Subcutaneous abdominal adipose tissue (tissue), 5 donors: ENCODE measurements at regions not wholly inside any gene's neighbourhood (a gene's known extent, or its start where the extent isn't known, plus 50 kb on each side); places are given as distances from the start of the nearest gene placed in this dataset.

Experiments
- H3K27ac ChIP-seq: one replicate; pipeline ENCODE4 v1.7.0; 2013; ENCODE audit warnings: low read depth, mild to moderate bottlenecking, inconsistent platforms, low read length, moderate library complexity
- H3K27me3 ChIP-seq, 5 donors: one replicate each; pipeline ENCODE4 v1.7.0; 2013; ENCODE audit warnings: low read length in 5 of 5, inconsistent platforms in 1 of 5; ENCODE audit not compliant: control insufficient read depth in 5 of 5, insufficient read depth in 4 of 5
- H3K36me3 ChIP-seq, 5 donors: one replicate each; pipeline ENCODE4 v1.7.0; 2013; ENCODE audit warnings: low read length in 5 of 5; ENCODE audit not compliant: control insufficient read depth in 5 of 5, insufficient read depth in 5 of 5
- H3K4me1 ChIP-seq, 5 donors: one replicate each; pipeline ENCODE4 v1.7.0; 2013; ENCODE audit warnings: low read length in 5 of 5, mild to moderate bottlenecking in 3 of 5, moderate library complexity in 1 of 5; ENCODE audit not compliant: control insufficient read depth in 5 of 5, insufficient read depth in 5 of 5
- H3K4me3 ChIP-seq, 5 donors: one replicate each; pipeline ENCODE4 v1.7.0; 2013; ENCODE audit warnings: low read length in 5 of 5, low read depth in 1 of 5
- H3K9ac ChIP-seq, 5 donors: one replicate each; pipeline ENCODE4 v1.7.0; 2013; ENCODE audit warnings: low read length in 5 of 5, mild to moderate bottlenecking in 4 of 5, moderate library complexity in 3 of 5
- H3K9me3 ChIP-seq, 5 donors: one replicate each; pipeline ENCODE4 v1.7.0; 2013; ENCODE audit warnings: low read length in 5 of 5; ENCODE audit not compliant: control insufficient read depth in 5 of 5
- donor health status: healthy.
- donor health status: healthy.
- donor health status: healthy.
- donor health status: healthy.
- donor health status: healthy.

DNA sequence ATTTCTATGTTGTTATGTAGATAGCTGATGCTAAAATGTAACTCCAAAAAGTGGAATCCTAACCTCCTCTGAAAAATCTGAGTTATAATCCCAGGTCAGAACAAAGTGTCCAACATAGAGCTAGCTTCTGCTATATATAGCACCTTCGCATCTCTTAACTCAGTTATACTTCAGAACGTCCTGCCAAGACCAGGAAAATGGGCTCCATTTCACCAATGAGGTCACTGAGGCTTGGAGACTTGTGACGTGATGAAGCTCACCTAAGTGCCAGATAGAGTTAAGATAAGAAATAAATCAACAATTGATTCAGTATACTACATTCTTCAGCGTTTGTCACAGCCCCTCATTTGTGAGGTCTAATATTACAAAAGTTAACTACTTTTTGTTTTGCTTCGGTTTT, 88.8 kb downstream of the KCTD12 start:
- Histone ChIP-seq H3K36me3 (no peaks in the 10 kb centered on the region), H3K4me1 (peaks cover 0 to 8% (median 3%) of the 10 kb centered on the region in 5 donors), H3K9ac (no peak overlapping the region), H3K4me3 (no peak overlapping the region), H3K9me3 (no peaks in the 10 kb centered on the region), H3K27me3 (no peaks in the 10 kb centered on the region), H3K27ac (no peak overlapping the region)

DNA sequence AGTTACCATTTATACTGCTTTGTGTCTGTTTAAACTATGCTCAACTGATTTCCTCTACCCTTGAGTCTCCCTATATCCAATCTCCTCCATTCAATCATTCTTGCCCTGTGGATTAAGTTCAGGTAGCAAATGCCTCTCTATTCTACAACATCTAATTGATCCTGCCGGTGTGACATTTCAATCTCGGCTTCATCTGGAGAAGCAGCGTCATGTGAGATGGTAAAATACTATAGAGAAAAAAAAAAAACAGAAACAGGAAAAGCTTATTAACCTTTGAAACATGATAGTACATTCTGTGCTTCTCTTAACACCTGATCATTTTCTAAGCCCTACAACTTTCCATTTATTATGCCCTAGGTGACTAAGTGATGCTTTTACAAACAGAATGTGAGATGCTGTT, 89.4 kb downstream of the KCTD12 start:
- H3K4me1 ChIP-seq: peaks cover 0 to 8% (median 3%) of the 10 kb centered on the region in 5 donors
- no peaks in the 10 kb centered on the region for H3K9me3 ChIP-seq
- no peaks in the 10 kb centered on the region for H3K27me3 ChIP-seq
- H3K4me3 ChIP-seq: no peak overlapping the region
- H3K27ac ChIP-seq: no peak overlapping the region
- no peak overlapping the region for H3K9ac ChIP-seq
- H3K36me3 ChIP-seq: no peaks in the 10 kb centered on the region

- Histone ChIP-seq H3K4me1 (peaks cover 0 to 13% (median 3%) of the 10 kb centered on the region in 5 donors), H3K27me3 (no peaks in the 10 kb centered on the region), H3K9ac (no peak overlapping the region), H3K4me3 (no peak overlapping the region), H3K36me3 (no peaks in the 10 kb centered on the region), H3K9me3 (no peaks in the 10 kb centered on the region), H3K27ac (no peak overlapping the region)
Measured at GRCh38 chr13:76795701-76796695, 90.2 kb downstream of the KCTD12 start.

DNA sequence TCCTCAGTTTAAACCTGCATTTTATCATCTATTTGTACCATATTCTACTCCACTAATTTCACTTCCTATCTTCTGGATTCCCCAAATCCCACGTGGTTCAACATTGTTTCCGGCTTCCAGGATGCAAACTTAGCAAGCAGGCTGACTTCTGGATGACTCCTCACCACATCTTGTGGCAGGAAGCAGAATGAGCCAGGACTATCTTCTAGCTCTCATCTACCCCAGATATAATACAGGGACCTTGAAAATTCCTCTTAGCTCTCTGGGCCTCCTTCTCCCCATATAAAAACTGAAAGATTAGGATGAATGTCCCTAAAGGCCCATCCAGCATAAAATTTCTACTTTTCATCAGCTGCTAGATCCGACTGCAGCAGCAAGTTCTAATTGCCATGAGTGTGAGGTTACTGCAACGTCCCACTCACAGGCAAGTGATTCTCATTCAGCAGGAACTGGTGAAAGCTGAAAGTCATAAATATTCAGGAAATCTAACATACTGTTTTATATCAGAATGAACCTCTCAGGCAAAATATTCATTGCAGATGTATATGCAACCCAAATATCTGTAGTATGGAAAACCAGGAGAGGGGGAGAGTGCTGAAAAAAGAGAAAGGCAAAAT, 93.4 kb downstream of the KCTD12 start:
- Histone ChIP-seq H3K9ac (no peak overlapping the region), H3K36me3 (no peaks in the 10 kb centered on the region), H3K27ac (peak overlapping the region; percentile 47), H3K9me3 (no peaks in the 10 kb centered on the region), H3K27me3 (no peaks in the 10 kb centered on the region), H3K4me3 (no peak overlapping the region), H3K4me1 (peaks cover 0 to 18% (median 4%) of the 10 kb centered on the region in 5 donors)

GRCh38 chr13:76790980-76791819, 95.0 kb downstream of the KCTD12 start:
- Histone ChIP-seq H3K9ac (no peak overlapping the region), H3K4me1 (peaks cover 0 to 18% (median 4%) of the 10 kb centered on the region in 5 donors), H3K36me3 (no peaks in the 10 kb centered on the region), H3K27me3 (no peaks in the 10 kb centered on the region), H3K27ac (no peak overlapping the region), H3K9me3 (no peaks in the 10 kb centered on the region), H3K4me3 (no peak overlapping the region)

DNA sequence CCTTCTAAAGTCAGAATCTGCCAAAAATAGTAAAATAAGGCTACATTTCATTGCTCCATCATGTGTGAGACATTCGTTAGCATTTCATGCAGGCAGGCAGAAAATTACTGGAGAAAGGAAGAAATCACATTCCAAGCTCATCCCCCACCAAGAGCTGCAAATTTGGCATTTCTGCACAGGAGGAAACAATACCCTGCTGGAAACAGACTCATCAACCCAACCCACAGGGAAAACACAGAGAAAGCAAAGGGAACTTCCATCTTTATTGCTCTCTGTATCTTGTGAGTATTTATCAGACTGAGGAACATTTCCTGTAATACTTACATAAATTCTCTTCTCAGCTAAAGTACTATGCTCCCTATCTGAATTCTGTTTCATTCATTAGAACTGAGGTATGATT, 95.7 kb downstream of the KCTD12 start:
- no peak overlapping the region for H3K27ac ChIP-seq
- no peaks in the 10 kb centered on the region for H3K27me3 ChIP-seq
- no peak overlapping the region for H3K9ac ChIP-seq
- H3K4me3 ChIP-seq: no peak overlapping the region
- H3K4me1 ChIP-seq: peaks cover 0 to 18% (median 4%) of the 10 kb centered on the region in 5 donors
- no peaks in the 10 kb centered on the region for H3K36me3 ChIP-seq
- no peaks in the 10 kb centered on the region for H3K9me3 ChIP-seq

DNA sequence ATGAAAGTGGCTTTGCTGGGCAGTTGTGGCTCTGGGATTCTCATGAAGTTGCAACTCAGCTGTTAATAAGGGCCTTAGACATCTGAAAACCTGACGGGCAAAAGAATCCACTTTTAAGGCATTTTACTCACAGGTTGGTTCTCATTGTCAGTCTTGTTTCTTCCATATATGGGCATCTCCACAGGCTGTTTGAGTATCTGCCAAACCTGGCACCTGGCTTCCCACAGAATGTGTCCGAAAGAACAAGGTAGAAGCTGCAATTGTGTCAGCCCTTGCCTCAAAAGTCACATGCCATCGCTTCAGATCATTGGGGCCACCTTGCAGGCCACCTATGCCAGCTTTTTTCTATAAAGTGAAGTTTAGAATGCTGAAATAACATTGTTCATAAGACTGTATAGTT, 102.4 kb downstream of the KCTD12 start:
- H3K27me3 ChIP-seq: no peaks in the 10 kb centered on the region
- no peak overlapping the region for H3K27ac ChIP-seq
- no peaks in the 10 kb centered on the region for H3K36me3 ChIP-seq
- no peak overlapping the region for H3K4me3 ChIP-seq
- H3K9me3 ChIP-seq: no peaks in the 10 kb centered on the region
- H3K4me1 ChIP-seq: no peaks in the 10 kb centered on the region
- no peak overlapping the region for H3K9ac ChIP-seq

DNA sequence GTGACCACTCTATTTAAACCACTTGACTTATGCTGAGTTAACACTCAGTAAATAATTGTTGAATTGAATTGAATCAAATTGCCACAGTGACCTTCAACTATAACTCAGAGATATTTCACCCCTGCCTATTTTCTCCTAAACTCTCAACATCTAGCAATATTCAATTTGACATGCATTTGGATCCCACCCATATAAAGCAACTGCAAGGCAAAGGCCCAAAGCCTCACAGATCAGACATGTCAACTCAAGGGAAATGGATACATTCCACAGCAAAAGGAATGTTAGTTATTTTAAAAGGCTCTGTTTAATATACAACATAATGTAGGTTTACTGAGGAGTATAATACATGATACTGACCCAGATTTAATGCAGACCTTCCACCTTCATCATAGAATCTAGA, 107.4 kb downstream of the KCTD12 start:
- no peaks in the 10 kb centered on the region for H3K4me1 ChIP-seq
- no peaks in the 10 kb centered on the region for H3K36me3 ChIP-seq
- H3K9ac ChIP-seq: no peak overlapping the region
- H3K4me3 ChIP-seq: no peak overlapping the region
- no peak overlapping the region for H3K27ac ChIP-seq
- H3K9me3 ChIP-seq: no peaks in the 10 kb centered on the region
- H3K27me3 ChIP-seq: no peaks in the 10 kb centered on the region

GRCh38 chr13:76777096-76777495, 109.1 kb downstream of the KCTD12 start:
- Histone ChIP-seq H3K36me3 (no peaks in the 10 kb centered on the region), H3K9me3 (no peaks in the 10 kb centered on the region), H3K27me3 (no peaks in the 10 kb centered on the region), H3K9ac (no peak overlapping the region), H3K4me3 (no peak overlapping the region), H3K27ac (no peak overlapping the region), H3K4me1 (no peaks in the 10 kb centered on the region)
